HG02981 (cell line): ENCODE measurements at regions not wholly inside any gene's neighbourhood (a gene's known extent, or its start where the extent isn't known, plus 50 kb on each side); places are given as distances from the start of the nearest gene placed in this dataset.
"Not testable (repeated sequence)": the region's sequence is repeated elsewhere in the genome, so short reads cannot be mapped to it uniquely, and the experiment has no call there.

Experiments
- ATAC-seq: cut with Tn5 transposase; IDR thresholded peaks from one replicate; pipeline ENCODE4 v1.9.1; 2021; ENCODE audit warnings: mild to moderate bottlenecking, moderate library complexity; ENCODE audit not compliant: unreplicated experiment

DNA sequence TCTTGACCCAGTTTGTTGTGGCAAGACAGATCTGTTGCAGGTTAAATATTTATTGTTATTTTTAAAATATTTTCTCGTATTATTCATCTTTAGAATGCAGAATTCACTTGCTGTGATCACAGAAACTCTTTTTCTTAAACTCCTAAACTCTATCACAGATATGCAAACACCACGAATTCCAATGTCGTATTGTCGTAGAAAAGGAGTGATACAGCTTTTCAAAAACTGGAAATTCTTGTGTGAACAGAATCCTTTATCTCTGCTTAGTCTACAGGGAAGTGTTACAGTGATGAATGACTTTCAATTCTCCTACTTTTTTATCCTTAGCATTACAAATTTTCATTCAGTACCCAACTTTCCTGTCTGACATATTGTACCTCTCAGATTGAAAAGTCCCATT, 1329.5 kb upstream of the B3GALT2 start:
- no peak for ATAC-seq

DNA sequence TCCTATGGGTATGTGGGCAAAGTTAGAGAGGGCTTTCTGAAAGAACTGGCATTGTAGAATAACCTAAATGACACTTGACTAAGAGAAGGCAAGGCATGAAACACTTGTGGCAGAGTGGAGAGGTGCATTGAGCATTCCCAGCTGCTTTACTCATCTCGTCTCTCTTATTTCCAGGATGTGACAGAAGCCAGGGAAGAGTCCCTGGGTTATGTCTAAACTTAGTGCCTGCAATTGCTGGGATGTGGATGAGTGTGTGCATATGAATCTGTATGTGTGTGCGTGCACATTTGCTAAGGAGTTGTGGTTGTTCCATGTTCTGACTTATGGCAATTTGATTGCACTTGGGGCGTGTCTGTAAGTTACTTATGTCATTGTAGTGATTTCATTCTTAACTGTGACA, 1326.5 kb upstream of the B3GALT2 start:
- no peak for ATAC-seq

DNA sequence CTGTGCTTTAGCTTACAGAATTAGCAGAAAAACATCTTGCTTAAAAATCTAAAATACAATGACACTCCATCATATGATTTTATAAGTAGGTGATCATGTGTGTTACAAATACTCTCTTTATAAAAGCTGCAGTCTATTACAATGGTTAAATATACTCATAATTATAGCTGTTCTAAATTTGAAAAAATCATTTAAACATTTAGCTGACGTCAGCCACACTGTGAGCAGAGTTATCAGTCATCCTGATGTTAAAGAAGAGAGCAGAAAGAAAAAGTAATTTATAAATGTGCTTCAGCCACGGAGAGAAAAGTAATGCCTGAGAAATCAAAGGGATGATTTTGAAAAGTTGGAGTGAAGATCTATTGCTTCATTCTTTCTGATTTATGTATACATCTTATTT, 1325.9 kb upstream of the B3GALT2 start:
- no peak for ATAC-seq

DNA sequence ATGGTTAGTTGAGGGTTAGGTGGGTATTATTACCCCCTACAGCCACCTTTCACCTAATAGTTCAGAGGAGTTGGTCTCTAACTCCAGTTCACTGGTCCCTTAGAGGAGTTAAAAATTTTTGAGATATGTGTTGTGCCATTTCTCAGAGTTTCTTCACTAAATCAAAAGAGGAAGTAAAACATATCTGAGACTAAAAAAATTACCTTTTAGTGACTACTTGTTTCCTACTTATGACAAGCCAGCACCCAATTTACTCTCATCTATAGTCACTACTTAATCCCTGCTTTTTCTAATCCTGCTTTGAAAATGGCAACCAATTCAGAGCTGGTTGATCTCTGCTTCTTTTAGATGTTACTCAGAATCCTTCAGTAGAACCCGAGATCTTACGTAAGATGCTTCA, 1316.8 kb upstream of the B3GALT2 start:
- no peak for ATAC-seq

DNA sequence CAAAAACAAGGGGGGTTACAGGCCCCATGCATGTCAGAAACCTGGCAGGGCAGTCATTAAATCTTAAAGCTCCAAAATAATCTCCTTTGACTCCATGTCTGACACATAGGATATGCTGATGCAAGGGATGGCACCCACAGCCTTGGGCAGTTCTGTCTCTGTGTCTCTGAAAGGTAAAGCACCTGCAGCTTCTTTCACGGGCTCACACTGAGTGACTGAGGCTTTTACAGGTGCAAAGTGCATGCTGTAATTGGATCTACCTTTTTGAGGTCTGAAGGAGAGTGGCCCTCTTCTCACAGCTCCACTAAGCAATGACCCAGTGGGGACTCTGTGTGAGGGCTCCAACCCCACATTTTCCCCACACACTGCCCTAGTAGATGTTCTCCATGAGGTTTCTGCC, 1309.0 kb upstream of the B3GALT2 start:
- ATAC-seq, result no peak

DNA sequence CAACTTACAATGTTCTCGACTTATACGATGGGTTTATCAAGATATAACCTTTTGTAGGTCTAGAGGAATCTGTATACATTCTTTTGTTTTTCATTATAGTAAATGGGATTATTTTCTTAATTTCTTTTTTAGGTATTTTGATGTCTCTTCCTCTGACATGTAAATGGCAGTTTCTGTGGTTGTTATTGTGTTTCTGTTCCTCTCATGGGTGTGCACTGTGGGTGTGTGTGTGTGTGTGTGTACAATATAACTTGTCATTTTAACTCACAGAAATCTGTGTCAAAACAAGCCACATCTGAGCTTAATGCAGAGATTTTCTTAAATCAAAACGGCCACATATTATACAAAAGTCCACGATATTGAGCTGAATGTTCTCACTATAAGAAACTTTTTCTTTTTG, 1300.8 kb upstream of the B3GALT2 start:
- no peak for ATAC-seq

DNA sequence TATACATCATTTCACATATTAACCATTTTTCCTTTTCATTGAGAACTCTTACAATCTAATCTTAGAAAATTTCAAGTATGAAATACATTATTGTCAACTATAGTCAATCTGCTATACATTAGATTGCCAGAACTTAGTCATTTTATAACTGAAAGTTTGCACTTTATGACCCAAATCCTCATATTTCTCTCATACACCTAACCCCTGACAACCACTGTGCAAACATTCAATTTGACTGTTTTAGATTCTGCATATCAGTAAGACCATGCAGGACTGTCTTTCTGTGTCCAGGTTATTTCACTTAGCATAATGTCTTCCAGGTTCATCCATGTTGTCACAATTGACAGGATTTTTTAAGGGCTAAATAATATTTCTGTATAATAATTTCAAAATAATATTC, 1299.0 kb upstream of the B3GALT2 start:
- ATAC-seq, result no peak

DNA sequence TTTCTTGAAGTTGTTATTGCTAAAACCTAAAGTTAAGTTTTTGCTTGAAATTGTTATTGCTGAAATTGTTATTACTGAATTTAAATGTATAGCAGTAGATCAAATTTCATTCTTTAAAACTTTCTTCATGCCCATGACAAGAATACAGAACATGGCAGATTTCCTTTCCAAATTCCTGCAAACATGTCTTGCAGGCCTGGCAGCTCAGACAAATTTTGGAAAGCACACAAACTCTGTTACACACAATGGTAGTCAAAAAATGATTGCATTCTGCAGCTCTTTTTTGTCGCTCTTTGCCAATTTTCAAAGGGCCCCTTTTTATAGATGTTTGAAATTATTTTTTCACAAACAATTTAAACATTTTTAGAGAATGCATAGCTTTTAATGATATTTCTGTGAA, 1292.3 kb upstream of the B3GALT2 start:
- no peak for ATAC-seq

DNA sequence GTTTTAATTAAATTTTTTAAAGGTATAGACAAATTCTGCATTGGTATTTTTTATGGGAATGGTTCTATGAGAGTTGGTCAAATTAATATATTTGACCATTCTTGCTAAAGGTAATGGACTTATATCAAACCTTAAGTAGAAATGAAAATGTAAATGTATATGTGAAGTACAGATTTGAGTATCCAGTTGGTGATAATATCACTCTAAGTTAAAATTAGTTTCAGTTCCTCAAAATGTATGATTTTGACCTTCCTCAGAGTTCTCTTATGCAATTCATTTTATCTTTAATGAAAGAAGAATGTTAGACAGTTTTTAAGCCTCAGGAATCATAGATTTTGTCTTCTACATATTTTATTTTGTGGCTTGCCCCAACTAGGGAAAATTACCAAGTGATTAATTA, 1291.5 kb upstream of the B3GALT2 start:
- peak; percentile 98 for ATAC-seq

DNA sequence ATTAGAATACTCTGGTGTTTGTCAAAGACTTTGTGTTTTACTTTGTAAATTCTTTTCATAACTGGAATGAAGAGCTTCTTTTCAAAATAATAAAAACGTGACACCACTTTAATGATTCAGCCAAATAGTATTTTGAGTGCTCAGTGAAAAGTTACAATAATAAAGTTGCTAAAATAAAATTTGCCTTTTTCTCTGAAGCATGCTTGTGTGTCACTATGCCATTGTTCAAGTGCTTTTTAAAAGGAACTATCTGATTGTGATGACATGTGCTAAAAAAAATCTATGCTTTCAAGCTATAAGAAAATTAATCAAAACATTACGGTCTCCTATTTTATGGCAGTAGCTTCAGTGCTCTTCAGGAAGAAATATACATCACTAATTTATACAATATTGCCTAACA, 1290.5 kb upstream of the B3GALT2 start:
- ATAC-seq, result no peak

DNA sequence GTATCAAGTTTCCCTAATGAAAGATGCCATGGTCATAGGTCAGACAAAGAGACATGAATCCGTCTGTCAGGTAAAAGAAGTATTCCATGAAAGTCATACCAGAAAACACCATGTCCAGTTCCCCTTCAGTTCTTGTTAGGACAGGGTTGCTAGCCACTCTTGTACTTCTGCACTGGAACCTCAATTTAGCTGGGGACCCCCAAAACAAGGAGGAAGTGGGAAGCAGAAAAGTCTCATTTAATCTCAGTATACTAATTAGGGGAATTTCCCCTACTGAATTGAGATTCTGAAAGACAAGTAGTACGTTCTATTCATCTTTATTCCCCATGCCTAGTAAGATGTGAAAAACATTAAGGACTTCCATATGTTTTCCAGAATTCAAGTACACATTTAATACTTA, 1289.9 kb upstream of the B3GALT2 start:
- no peak for ATAC-seq

DNA sequence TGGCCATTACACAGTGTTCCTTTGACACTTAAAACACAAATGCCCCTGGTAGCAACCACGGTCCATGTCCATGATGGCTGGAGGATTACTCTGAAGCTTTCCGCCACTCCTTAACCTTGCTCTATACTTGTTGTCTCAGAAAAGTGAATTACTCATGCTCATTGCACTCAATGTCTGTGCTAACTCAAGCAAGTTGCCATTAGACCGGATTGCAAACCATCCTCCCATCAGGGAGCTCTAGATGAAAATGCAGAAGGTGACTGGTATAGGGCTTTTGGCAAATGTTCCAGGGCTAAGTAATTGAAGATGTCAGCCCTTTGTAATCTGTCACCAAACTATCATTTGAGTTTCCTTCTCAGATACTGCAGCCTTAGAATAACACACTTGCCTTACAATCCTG, 1288.3 kb upstream of the B3GALT2 start:
- no peak for ATAC-seq

DNA sequence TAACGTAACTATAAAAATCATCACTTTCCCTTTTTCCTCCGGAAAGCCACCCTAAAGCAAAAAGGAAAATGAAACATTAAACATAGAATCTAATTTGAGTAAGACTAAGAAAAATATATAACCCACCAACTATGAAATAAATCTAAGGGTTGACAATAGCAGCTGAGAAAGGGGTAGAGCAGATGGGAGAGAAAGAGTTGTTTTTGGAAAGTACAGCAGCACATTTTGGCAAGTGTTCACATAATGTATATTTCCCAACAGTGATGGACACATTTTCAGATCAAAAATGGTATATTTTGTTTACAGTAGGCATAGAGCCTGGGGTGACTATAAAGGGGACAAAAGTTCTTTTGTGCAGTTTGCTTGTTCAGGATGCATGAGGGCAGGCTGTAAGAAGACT, 1287.4 kb upstream of the B3GALT2 start:
- no peak for ATAC-seq

DNA sequence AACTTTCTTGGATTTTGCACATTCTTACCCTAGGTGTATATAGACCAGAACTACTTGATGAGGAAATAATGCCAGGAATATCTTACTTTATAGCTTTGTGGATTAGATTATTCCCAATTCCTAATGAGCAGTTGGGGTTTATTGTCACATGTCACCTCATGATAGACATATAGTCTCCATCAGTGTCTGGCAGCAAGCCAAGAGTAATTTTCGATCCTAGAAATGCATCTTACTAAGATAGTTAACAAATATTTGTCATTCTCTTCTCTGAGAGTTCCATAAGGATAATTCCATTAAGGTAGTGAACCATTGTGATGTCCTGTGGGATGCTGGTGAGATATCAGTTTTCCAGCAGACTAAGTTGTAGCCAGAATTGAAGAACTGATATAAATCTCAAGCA, 1282.9 kb upstream of the B3GALT2 start:
- no peak for ATAC-seq

DNA sequence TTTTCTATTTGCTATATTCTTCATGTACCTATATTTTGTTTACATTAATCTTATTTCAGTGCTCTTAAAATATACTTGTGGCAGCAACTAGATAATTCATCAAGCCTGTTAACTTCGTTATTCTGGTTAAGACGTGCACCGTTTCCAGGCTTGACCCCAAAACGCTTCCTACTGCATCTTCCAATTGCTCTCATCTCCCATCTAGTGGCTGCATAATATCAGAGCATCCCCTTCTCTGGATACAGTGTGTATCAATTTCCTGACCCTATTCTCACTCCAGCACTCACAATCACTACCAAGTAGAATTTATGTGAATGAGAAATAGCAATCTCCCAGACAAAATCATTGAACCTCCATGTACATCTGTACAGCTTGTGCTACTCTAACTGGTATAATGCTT, 1280.3 kb upstream of the B3GALT2 start:
- no peak for ATAC-seq

DNA sequence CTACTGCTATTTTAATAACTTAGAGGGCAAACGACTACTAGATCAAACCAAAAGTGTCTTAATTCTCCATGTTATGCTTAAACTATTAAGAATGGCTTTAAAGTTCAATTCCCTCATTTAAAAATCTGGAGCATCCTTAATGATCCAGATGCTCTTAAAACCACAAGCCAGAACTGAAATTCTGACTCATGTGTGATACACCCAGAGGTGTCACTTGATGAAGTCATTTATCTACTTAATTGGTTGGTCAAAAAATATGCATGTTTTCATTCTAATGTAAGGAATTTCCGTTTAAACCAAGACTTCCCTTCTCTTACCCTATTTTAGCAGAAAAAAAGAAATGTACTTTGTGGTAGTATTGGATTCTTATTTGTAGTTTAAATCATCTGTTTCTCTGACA, 1261.2 kb upstream of the B3GALT2 start:
- no peak for ATAC-seq

DNA sequence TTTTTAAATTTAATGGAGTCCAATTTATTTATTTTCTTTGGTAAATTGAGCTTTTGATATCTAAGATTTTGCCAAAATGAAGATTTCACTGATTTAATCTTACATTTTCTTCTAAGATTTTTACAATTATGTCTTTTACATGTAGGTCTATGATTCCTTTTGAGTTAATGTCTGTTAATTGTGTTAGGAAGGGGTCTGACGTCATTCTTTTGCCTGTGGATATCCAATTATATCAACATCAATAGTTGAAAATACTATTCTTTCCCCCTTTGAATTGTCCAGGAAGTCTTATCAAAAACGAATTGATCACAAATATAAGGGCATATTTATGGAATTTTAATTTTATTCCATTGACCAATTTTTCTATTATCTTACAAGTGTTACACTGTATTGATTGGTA, 1258.8 kb upstream of the B3GALT2 start:
- no peak for ATAC-seq

DNA sequence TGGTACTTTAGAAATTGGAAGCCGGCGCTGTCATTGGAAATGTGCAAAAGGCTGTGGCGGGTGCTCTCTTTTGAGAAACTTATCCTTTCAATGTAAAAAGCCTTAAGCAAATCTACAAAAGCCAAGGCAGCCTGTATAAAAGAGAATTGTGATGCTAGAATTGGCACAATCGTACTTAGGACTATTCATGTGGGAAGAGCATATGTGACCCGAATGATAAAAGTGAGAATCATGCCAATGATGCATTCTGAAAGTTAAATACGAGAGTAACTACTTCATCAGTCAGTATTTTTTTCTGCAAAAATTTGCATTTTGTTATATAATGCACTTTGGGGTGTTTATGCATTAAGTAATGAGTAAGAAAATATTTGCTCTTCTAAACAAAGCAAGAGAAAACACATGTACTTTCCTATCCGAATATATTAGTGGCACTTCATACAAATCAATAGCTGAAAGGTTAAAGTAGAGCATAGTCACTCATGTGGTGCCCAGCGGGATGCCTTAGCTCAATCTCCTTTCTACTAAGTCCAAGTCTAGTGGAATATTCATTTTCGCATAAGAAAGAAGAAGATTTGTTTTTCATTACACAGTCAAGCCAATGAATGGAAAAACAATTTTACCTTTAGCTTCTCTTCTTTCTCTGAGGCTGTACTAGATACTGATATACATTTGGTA, 1256.6 kb upstream of the B3GALT2 start:
- no peak for ATAC-seq

DNA sequence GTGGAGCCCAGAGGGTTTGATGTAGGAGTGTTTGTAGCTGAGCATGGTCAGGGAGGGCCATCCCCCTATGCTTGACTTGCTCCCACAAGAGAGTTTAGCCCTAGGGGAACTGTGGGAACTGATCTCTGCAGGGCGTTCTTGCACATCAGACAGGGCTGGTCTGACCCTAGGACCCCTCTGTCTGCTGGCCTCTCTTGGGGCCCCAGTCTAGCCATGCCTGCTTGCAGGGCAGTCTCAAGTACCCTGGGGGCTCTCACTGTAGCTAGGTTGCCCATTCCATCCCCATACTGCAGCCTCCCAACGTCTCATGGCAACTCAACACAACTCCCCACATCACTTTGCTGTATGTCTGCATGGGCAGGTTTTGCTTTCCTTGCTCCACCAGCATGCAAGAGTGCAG, 1250.7 kb upstream of the B3GALT2 start:
- ATAC-seq, result no peak

DNA sequence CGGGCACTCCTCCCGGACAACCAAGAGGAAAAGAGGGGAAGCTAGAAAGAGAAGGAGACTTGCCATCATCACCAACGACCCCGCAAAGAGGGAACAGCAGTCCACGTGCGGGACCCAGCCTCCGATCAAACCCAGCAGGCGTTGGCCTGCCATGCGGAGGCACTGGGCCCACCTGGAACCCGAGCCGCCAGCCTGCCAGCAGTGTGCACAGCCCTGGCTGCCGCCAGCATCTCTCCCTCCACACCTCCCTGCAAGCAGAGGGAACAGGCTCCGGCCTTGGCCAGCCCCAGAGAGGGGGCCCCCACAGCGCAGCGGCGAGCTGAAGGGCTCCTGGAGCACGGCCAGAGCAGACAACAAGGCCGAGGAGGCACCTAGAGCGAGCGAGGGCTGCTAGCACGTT, 1244.7 kb upstream of the B3GALT2 start:
- ATAC-seq, result no peak

DNA sequence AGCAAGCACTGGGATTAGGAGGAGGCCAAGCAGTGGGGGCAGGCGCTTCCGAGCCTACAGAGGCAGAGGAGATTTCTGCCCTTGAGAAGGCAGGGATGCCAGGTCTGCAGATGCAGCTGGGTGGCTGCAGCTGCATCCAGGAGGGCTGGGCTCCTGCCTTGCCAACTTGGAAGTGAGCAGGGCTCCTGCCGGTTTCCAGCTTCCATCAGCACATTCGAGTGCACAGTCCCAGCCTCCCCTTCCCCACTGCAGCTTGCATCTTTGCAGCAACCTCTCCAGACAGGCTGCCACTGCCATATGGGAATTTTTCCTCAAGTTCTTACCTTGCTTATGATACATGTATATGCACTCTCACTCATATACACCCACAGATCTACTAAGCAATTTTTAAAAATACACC, 1234.3 kb upstream of the B3GALT2 start:
- no peak for ATAC-seq

DNA sequence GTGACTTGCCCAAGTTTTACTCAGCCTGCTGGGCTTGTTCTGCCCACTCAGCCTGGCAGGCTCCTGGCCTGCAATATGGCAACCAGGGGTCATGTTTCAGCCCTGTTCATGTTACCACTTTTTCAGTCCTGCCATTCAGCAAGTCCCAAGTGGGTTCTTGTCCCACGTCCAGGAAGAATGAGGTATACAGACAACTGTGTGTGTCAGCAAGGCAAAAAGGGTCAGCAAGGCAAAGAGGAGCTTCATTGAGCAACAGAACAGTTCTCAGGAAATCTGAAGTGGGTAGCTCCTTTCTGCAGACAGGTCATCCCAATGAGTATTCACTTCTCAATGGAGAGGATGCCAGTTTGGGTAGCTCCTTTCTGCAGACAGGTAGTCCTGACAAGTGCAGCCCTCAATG, 1233.3 kb upstream of the B3GALT2 start:
- no peak for ATAC-seq

DNA sequence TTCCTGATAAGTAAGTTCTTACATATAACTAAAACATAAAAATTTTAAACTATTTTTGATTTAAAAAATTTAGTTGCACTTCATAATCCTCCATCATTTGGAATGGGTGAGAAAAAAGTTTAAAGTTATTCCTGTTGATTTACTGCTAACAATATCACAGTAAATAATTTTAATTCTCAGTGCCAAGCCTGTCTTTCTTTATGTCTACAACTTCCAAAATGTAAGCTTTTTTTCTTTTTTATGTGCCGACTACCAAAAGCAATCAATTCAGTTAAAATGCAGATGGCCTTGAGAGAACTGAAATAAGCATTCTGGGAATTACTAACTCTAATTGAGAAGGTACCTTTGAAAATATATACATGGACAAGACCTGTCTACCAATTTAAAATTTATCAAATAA, 1224.3 kb upstream of the B3GALT2 start:
- ATAC-seq, result no peak

DNA sequence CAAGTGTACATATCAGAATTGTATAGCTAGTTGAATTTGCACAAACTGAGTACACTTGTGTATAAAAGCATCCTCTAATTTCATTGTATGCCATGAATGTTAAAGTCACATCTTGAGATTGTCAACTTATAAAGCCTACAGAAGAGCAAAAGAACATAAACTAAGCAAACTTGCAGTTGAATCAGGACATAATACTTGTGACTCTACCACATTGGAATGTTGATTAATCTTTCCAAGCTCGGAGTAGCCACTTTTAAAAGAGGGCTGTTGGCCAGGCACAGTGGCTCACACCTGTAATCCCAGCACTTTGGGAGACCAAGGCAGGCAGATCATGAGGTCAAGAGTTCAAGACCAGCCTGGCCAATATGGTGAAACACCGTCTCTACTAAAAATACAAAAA, 1220.8 kb upstream of the B3GALT2 start:
- not testable (repeated sequence) for ATAC-seq
